H1 (cell line): ENCODE measurements at regions not wholly inside any gene's neighbourhood (a gene's known extent, or its start where the extent isn't known, plus 50 kb on each side); places are given as distances from the start of the nearest gene placed in this dataset.

Experiments
- CTCF ChIA-PET: fragments of 300-600 bp; sonication (Branson Sonifier 250); formaldehyde crosslinking; loops from one replicate; lab custom pipeline; 2021; ENCODE audit not compliant: partially characterized antibody; lab: Charles Lee
- POLR2A ChIA-PET: fragments of 300-600 bp; sonication (Branson Sonifier 250); formaldehyde crosslinking; loops from one replicate; lab custom pipeline; 2021; ENCODE audit warnings: inconsistent platforms; ENCODE audit not compliant: partially characterized antibody; lab: Charles Lee
- DNase-seq, 2 experiments: peaks; one replicate each; pipeline versions ENCODE4 v3.0.0 to v3.0.0-alpha.2; 2010 to 2022; ENCODE audit warnings: low spot score in 2 of 2, low read depth in 1 of 2, mixed read lengths in 1 of 2
- FAIRE-seq: peaks from 2 replicates; lab custom pipeline; 2011; peaks lifted over from hg19 to GRCh38; lab: Jason Lieb, UNC
- H2AFZ ChIP-seq: 2 replicates; pipeline ENCODE4 v1.8.1; 2012; ENCODE audit warnings: low read length, inconsistent platforms
- H2AK5ac ChIP-seq: 2 replicates; pipeline ENCODE4 v1.6.1; 2013; ENCODE audit warnings: low read depth, low read length
- H2BK120ac ChIP-seq: replicated peaks from 2 replicates; pipeline ENCODE3; 2013; ENCODE audit warnings: low read depth, low read length, inconsistent platforms
- H2BK12ac ChIP-seq: 2 replicates; pipeline ENCODE4 v1.6.1; 2013; ENCODE audit warnings: low read depth, low read length
- H2BK15ac ChIP-seq: 2 replicates; pipeline ENCODE4 v1.6.1; 2013; ENCODE audit warnings: low read length
- H2BK20ac ChIP-seq: 2 replicates; pipeline ENCODE4 v1.6.1; 2013; ENCODE audit warnings: low read length
- H2BK5ac ChIP-seq: 2 replicates; pipeline ENCODE4 v1.6.1; 2013; ENCODE audit warnings: low read depth, low read length
- H3K14ac ChIP-seq: 2 replicates; pipeline ENCODE4 v1.6.1; 2013; ENCODE audit warnings: inconsistent platforms; ENCODE audit not compliant: insufficient read length
- H3K18ac ChIP-seq: 2 replicates; pipeline ENCODE4 v1.6.1; 2013; ENCODE audit warnings: low read length; ENCODE audit errors: extremely low read depth
- H3K23ac ChIP-seq: 2 replicates; pipeline ENCODE4 v1.6.1; 2013; ENCODE audit warnings: inconsistent platforms; ENCODE audit not compliant: insufficient read length
- H3K23me2 ChIP-seq: 2 replicates; pipeline ENCODE4 v1.6.1; 2013; ENCODE audit warnings: low read depth, low read length
- H3K27ac ChIP-seq: 2 replicates; pipeline ENCODE4 v1.6.1; 2011; ENCODE audit warnings: low read depth, low read length, inconsistent platforms
- H3K27me3 ChIP-seq, 4 experiments: replicated peaks in 1 of 4; 1 replicate in 1 of 4; 2 replicates in 3 of 4; pipeline versions ENCODE4 v1.6.1 to v1.8.1; 2011 to 2013; ENCODE audit warnings: low read length in 3 of 4, mild to moderate bottlenecking in 3 of 4, inconsistent platforms in 2 of 4, mixed read lengths in 2 of 4, moderate library complexity in 1 of 4; ENCODE audit not compliant: control insufficient read depth in 3 of 4, insufficient read depth in 3 of 4; ENCODE audit errors: extremely low read depth in 1 of 4
- H3K36me3 ChIP-seq, 4 experiments: 2 replicates each; pipeline versions ENCODE4 v1.6.1 to v1.8.1; 2011 to 2013; ENCODE audit warnings: mild to moderate bottlenecking in 4 of 4, low read length in 3 of 4, moderate library complexity in 2 of 4, control low read depth in 1 of 4, inconsistent platforms in 1 of 4; ENCODE audit not compliant: insufficient read depth in 4 of 4, control insufficient read depth in 2 of 4
- H3K4ac ChIP-seq: replicated peaks from 2 replicates; pipeline ENCODE3; 2013; ENCODE audit warnings: low read length, low read depth, mixed read lengths, inconsistent platforms; ENCODE audit not compliant: insufficient read length
- H3K4me1 ChIP-seq, 4 experiments: replicated peaks in 1 of 4; 1 replicate in 1 of 4; 2 replicates in 3 of 4; pipeline versions ENCODE4 v1.6.1 to v1.8.1; 2011 to 2013; ENCODE audit warnings: low read length in 3 of 4, inconsistent platforms in 2 of 4, mixed read lengths in 1 of 4; ENCODE audit not compliant: insufficient read depth in 4 of 4, control insufficient read depth in 3 of 4
- H3K4me2 ChIP-seq, 2 experiments: 2 replicates each; pipeline versions ENCODE4 v1.6.1 to v1.8.1; 2011 to 2013; ENCODE audit warnings: low read depth in 2 of 2, low read length in 2 of 2, control low read depth in 1 of 2, inconsistent platforms in 1 of 2, mild to moderate bottlenecking in 1 of 2; ENCODE audit not compliant: insufficient read depth in 1 of 2
- H3K4me3 ChIP-seq, 4 experiments: fragments of 200-600, 300-600 bp in 1 of 4; sonication (generic), shearing (Covaris generic), sonication (Bioruptor Twin) in 1 of 4; 2 replicates each; pipeline versions ENCODE4 v1.5.1 to v1.8.1; 2011 to 2016; ENCODE audit warnings: low read length in 4 of 4, low read depth in 3 of 4, control low read depth in 2 of 4, inconsistent platforms in 2 of 4, mild to moderate bottlenecking in 2 of 4, mixed read lengths in 1 of 4, moderate library complexity in 1 of 4; ENCODE audit not compliant: insufficient read depth in 2 of 4; ENCODE audit errors: extremely low read depth in 1 of 4
- H3K56ac ChIP-seq: replicated peaks from 2 replicates; pipeline ENCODE3; 2013; ENCODE audit warnings: low read depth, mild to moderate bottlenecking, mixed read lengths, low read length, inconsistent platforms; ENCODE audit not compliant: insufficient read length
- H3K79me1 ChIP-seq: 2 replicates; pipeline ENCODE4 v1.6.1; 2013; ENCODE audit warnings: low read depth, low read length, control low read depth
- H3K79me2 ChIP-seq, 2 experiments: 2 replicates each; pipeline versions ENCODE4 v1.6.1 to v1.8.1; 2012 to 2013; ENCODE audit warnings: low read length in 2 of 2, mild to moderate bottlenecking in 2 of 2, inconsistent platforms in 1 of 2; ENCODE audit not compliant: insufficient read depth in 2 of 2, control insufficient read depth in 1 of 2
- H3K9ac ChIP-seq, 4 experiments: replicated peaks in 1 of 4; 1 replicate in 1 of 4; 2 replicates in 3 of 4; pipeline versions ENCODE4 v1.6.1 to v1.8.1; 2011 to 2013; ENCODE audit warnings: low read depth in 3 of 4, low read length in 3 of 4, control low read depth in 2 of 4, mild to moderate bottlenecking in 2 of 4, moderate library complexity in 2 of 4, inconsistent platforms in 1 of 4; ENCODE audit errors: extremely low read depth in 1 of 4
- H3K9me3 ChIP-seq, 2 experiments: 2 replicates each; pipeline versions ENCODE4 v1.6.1 to v1.8.1; 2012 to 2013; ENCODE audit warnings: mild to moderate bottlenecking in 2 of 2, moderate library complexity in 2 of 2, control low read depth in 1 of 2, inconsistent platforms in 1 of 2, low read depth in 1 of 2, low read length in 1 of 2, mixed read lengths in 1 of 2; ENCODE audit not compliant: insufficient read depth in 2 of 2
- H4K20me1 ChIP-seq, 2 experiments: replicated peaks in 1 of 2; 2 replicates each; pipeline versions ENCODE3 to v1.8.1; 2011 to 2013; ENCODE audit warnings: inconsistent platforms in 2 of 2, low read length in 2 of 2, mild to moderate bottlenecking in 1 of 2; ENCODE audit not compliant: insufficient read depth in 2 of 2, control insufficient read depth in 1 of 2
- H4K5ac ChIP-seq: 2 replicates; pipeline ENCODE4 v1.6.1; 2013; ENCODE audit warnings: low read length, low read depth, mixed read lengths, inconsistent platforms; ENCODE audit not compliant: insufficient read length
- H4K8ac ChIP-seq: 2 replicates; pipeline ENCODE4 v1.8.0; 2013; ENCODE audit warnings: mild to moderate bottlenecking, moderate library complexity, low read length, inconsistent platforms; ENCODE audit not compliant: insufficient read depth; ENCODE audit errors: extremely low read depth
- H4K91ac ChIP-seq: replicated peaks from 2 replicates; pipeline ENCODE3; 2013; ENCODE audit warnings: low read length, mixed read lengths, inconsistent platforms; ENCODE audit not compliant: insufficient read length
- ASH2L ChIP-seq: fragments of 200-600, 300-600 bp; sonication (generic); IDR thresholded peaks from one replicate; pipeline ENCODE4 v1.7.1; 2017; ENCODE audit warnings: low read length
- CBX5 ChIP-seq: fragments of 300-800, 300-1000 bp; sonication (generic); IDR thresholded peaks from 2 replicates; pipeline ENCODE4 v1.7.1; 2016; ENCODE audit warnings: antibody characterized with exemption, low read length, low read depth
- CEBPB ChIP-seq: IDR thresholded peaks from 2 replicates; pipeline ENCODE4 v1.6.1; 2012; ENCODE audit warnings: low read depth, low read length
- E2F6 ChIP-seq: IDR thresholded peaks from 2 replicates; pipeline ENCODE4 v1.6.1; 2012; ENCODE audit warnings: inconsistent platforms
- EP300 ChIP-seq, 2 experiments: IDR thresholded peaks; 1 replicate in 1 of 2; 2 replicates in 1 of 2; pipeline ENCODE4 v1.6.1; 2011 to 2012; ENCODE audit warnings: low read depth in 2 of 2, low read length in 2 of 2, mild to moderate bottlenecking in 2 of 2, borderline replicate concordance in 1 of 2, inconsistent platforms in 1 of 2, moderate library complexity in 1 of 2
- PHF8 ChIP-seq: fragments of 200-600 bp; sonication (generic); conservative IDR thresholded peaks from 2 replicates; pipeline ENCODE4 v1.7.1; 2012; ENCODE audit warnings: low read depth, mild to moderate bottlenecking, inconsistent platforms, low read length, moderate library complexity
- SIRT6 ChIP-seq: IDR thresholded peaks from one replicate; pipeline ENCODE4 v1.7.1; 2012; ENCODE audit warnings: low read length, inconsistent platforms
- SIX5 ChIP-seq: IDR thresholded peaks from 2 replicates; pipeline ENCODE4 v1.6.1; 2011; ENCODE audit warnings: mild to moderate bottlenecking, low read depth, low read length
- SUZ12 ChIP-seq: fragments of 200-600 bp; sonication (generic); IDR thresholded peaks from 2 replicates; pipeline ENCODE4 v1.6.1; 2012; ENCODE audit warnings: mild to moderate bottlenecking, inconsistent platforms, low read length, moderate library complexity, mixed read lengths
- TAF7 ChIP-seq: optimal IDR thresholded peaks from 2 replicates; pipeline ENCODE3; 2011; ENCODE audit warnings: low read depth, mild to moderate bottlenecking, inconsistent platforms, low read length, moderate library complexity, borderline replicate concordance
- TCF12 ChIP-seq: IDR thresholded peaks from 2 replicates; pipeline ENCODE4 v1.6.1; 2011; ENCODE audit warnings: low read depth, mild to moderate bottlenecking, low read length
- TEAD4 ChIP-seq: IDR thresholded peaks from 2 replicates; pipeline ENCODE4 v1.6.1; 2012; ENCODE audit warnings: low read depth, low read length, inconsistent platforms, mixed read lengths
- WGBS, 2 experiments: shearing (Covaris generic) in 1 of 2; methylation state at CpG; one replicate each; pipeline versions ENCODE4 v1.1.6 to v1.1.7; 2013 to 2015; ENCODE audit warnings: low lambda C conversion rate in 2 of 2, mixed read lengths in 2 of 2, inconsistent platforms in 1 of 2, low coverage in 1 of 2, missing lambda C conversion rate in 1 of 2; ENCODE audit not compliant: insufficient replicate concordance in 2 of 2, insufficient coverage in 1 of 2, insufficient read length in 1 of 2; ENCODE audit errors: extremely low coverage in 1 of 2, missing lambda C conversion rate in 1 of 2; 5-methylcytosine and 5-hydroxymethylcytosine counted together

GRCh38 chr12:68420225-68421010, 88.3 kb upstream of the MDM1 start:
- H2BK12ac ChIP-seq: peak overlapping the region; percentile 60; the same call in 1 of the 2 replicates
- no peak overlapping the region for H4K5ac ChIP-seq
- no peak overlapping the region for H4K91ac ChIP-seq
- no peak overlapping the region for H2BK20ac ChIP-seq
- H3K27me3 ChIP-seq: no peaks in the 10 kb centered on the region
- no peaks in the 10 kb centered on the region; the same call in 1 of the 2 replicates for H3K23me2 ChIP-seq
- H3K27ac ChIP-seq: no peak overlapping the region
- H3K79me2 ChIP-seq: no peaks in the 10 kb centered on the region
- H3K14ac ChIP-seq: no peak overlapping the region
- H3K4me1 ChIP-seq: peaks cover 0 to 8% (median 0%) of the 10 kb centered on the region in 4 experiments; a peak in 3 of 7 replicates
- H3K9me3 ChIP-seq: no peaks in the 10 kb centered on the region
- FAIRE-seq (no peak), DNase-seq (no peak)
- no peak overlapping the region for H3K4me3 ChIP-seq
- no peak overlapping the region for H3K4ac ChIP-seq
- no peak overlapping the region for H2AK5ac ChIP-seq
- H2AFZ ChIP-seq: 0 out of 2 replicates have a peak overlapping the region, but pooled peaks have one; percentile 63
- no peaks in the 10 kb centered on the region for H4K20me1 ChIP-seq
- no peak overlapping the region; the same call in 1 of the 2 replicates for H3K18ac ChIP-seq
- no peak overlapping the region for H3K9ac ChIP-seq
- H3K79me1 ChIP-seq: no peaks in the 10 kb centered on the region
- H2BK15ac ChIP-seq: no peak overlapping the region
- H3K56ac ChIP-seq: no peak overlapping the region
- 87% methylated on average over 11 of the region's 11 CpGs; no CpG with 5 or more reads in 1 of the 2 experiments for WGBS, 2 experiments
- no peak overlapping the region for H4K8ac ChIP-seq
- POLR2A ChIA-PET: no interaction called here
- H3K4me2 ChIP-seq: no peak overlapping the region
- CTCF ChIA-PET: interaction anchor here (1.2 kb wide), 1 partner anchor 17 kb away, joined by 4 read pairs; no protein-coding TSS in a partner anchor
- H2BK120ac ChIP-seq: no peak overlapping the region
- 0 out of 2 replicates have a peak overlapping the region, but pooled peaks have one; percentile 39 for H2BK5ac ChIP-seq
- H3K23ac ChIP-seq: no peak overlapping the region
- H3K36me3 ChIP-seq: no peaks in the 10 kb centered on the region
- TF ChIP-seq CBX5 (no peak), E2F6 (no peak), ASH2L (no peak), TEAD4 (no peak), EP300 (IDR thresholded peaks at IDR 0.05; ENCODE audit: borderline replicate concordance in 1 of 2, low read depth in 2 of 2, low read length in 2 of 2) (no peak), SIX5 (no peak), CEBPB (no peak), SIRT6 (no peak), SUZ12 (no peak), TCF12 (no peak), PHF8 (no peak), TAF7 (no peak)
